A673 (cell line): ENCODE measurements at regions not wholly inside any gene's neighbourhood (a gene's known extent, or its start where the extent isn't known, plus 50 kb on each side); places are given as distances from the start of the nearest gene placed in this dataset.

ENCODE experiments used
- BruUV-seq: library from RNA; stranded (reverse); fragments of 400-500 nt; replicated peaks from 2 replicates; lab custom pipeline; 2021; lab: Mats Ljungman, UMichigan
- CTCF ChIA-PET: fragments of 300-600 bp; sonication (Branson Sonifier 250); formaldehyde crosslinking; loops from one replicate; lab custom pipeline; 2022; ENCODE audit warnings: antibody characterized with exemption; lab: Charles Lee
- POLR2A ChIA-PET: fragments of 300-600 bp; sonication (Branson Sonifier 250); formaldehyde crosslinking; loops from one replicate; lab custom pipeline; 2022; ENCODE audit warnings: antibody characterized with exemption; ENCODE audit not compliant: low non-redundant PET; lab: Charles Lee
- DNase-seq: peaks from one replicate; pipeline ENCODE4 v3.0.0-alpha.2; 2015; ENCODE audit warnings: low spot score
- H3K27ac ChIP-seq: fragments of 200-600 bp; sonication (generic); 2 replicates; pipeline ENCODE4 v1.5.1; 2016; ENCODE audit warnings: mixed run types, low read depth, mild to moderate bottlenecking, mixed read lengths, antibody characterized with exemption, low read length; ENCODE audit not compliant: poor library complexity, severe bottlenecking
- H3K27me3 ChIP-seq: fragments of 200-600 bp; sonication (generic); replicated peaks from 2 replicates; pipeline ENCODE4 v1.6.1; 2017; ENCODE audit warnings: mixed run types, low read depth, mild to moderate bottlenecking, mixed read lengths, antibody characterized with exemption, low read length; ENCODE audit not compliant: insufficient read depth, poor library complexity
- H3K36me3 ChIP-seq: fragments of 200-600 bp; sonication (generic); 2 replicates; pipeline ENCODE4 v1.6.1; 2016; ENCODE audit warnings: mixed run types, mild to moderate bottlenecking, mixed read lengths, antibody characterized with exemption, low read length; ENCODE audit not compliant: insufficient read depth, poor library complexity, severe bottlenecking
- H3K4me1 ChIP-seq: fragments of 200-600 bp; sonication (generic); 2 replicates; pipeline ENCODE4 v1.6.1; 2017; ENCODE audit warnings: mixed run types, mild to moderate bottlenecking, mixed read lengths, antibody characterized with exemption, low read length; ENCODE audit not compliant: insufficient read depth, poor library complexity, severe bottlenecking
- H3K4me3 ChIP-seq: fragments of 200-600 bp; sonication (generic); 2 replicates; pipeline ENCODE4 v1.5.1; 2016; ENCODE audit warnings: low read depth, mixed run types, mild to moderate bottlenecking, mixed read lengths, low read length; ENCODE audit not compliant: poor library complexity, severe bottlenecking
- H3K9me3 ChIP-seq: fragments of 200-600 bp; sonication (generic); 2 replicates; pipeline ENCODE4 v1.6.1; 2016; ENCODE audit warnings: mixed run types, low read depth, mild to moderate bottlenecking, mixed read lengths, antibody characterized with exemption, low read length; ENCODE audit not compliant: poor library complexity, severe bottlenecking
- CTCF ChIP-seq: fragments of 300-800, 200-600 bp; sonication (generic); conservative IDR thresholded peaks from 2 replicates; pipeline ENCODE4 v1.5.1; 2017; ENCODE audit warnings: low read depth, mild to moderate bottlenecking, antibody characterized with exemption, low read length, moderate library complexity, mixed read lengths
- EZH2 ChIP-seq: fragments of 200-600 bp; sonication (generic); IDR thresholded peaks from 2 replicates; pipeline ENCODE4 v1.6.1; 2017; ENCODE audit warnings: borderline replicate concordance, low read depth, mild to moderate bottlenecking, mixed read lengths, antibody characterized with exemption, low read length; ENCODE audit not compliant: poor library complexity, severe bottlenecking
- intact Hi-C: fragments of 100-400 bp; cut with micrococcal nuclease; formaldehyde crosslinking; loops from one replicate; pipeline ENCODE4 v1.10.0; 2022; ENCODE audit not compliant: unreplicated experiment

- no TSS peak for BruUV-seq
- TF ChIP-seq EZH2, result no peak
- no peak for TF ChIP-seq CTCF
- Histone ChIP-seq H3K36me3 (no peaks in the 10 kb centered on the region), H3K27me3 (no peaks in the 10 kb centered on the region), H3K27ac (peak overlapping the region; percentile 2), H3K4me1 (peaks cover 12% of the 10 kb centered on the region), H3K9me3 (no peaks in the 10 kb centered on the region), H3K4me3 (no peak overlapping the region)
- POLR2A ChIA-PET, result no interaction called here
- intact Hi-C loops, result no loop called here
- DNase-seq, result peak; percentile 70
- CTCF ChIA-PET, result no interaction called here
Observed at GRCh38 chr2:204187229-204188083, 250.9 kb downstream of the ICOS start.

- intact Hi-C loops, result no loop called here
- POLR2A ChIA-PET, result no interaction called here
- no peaks in the 10 kb centered on the region for H3K9me3 ChIP-seq
- DNase-seq, result no peak
- no peak for TF ChIP-seq CTCF
- H3K36me3 ChIP-seq, result no peaks in the 10 kb centered on the region
- no peak overlapping the region for H3K4me3 ChIP-seq
- H3K27ac ChIP-seq, result no peak overlapping the region
- H3K4me1 ChIP-seq, result peaks cover 12% of the 10 kb centered on the region
- CTCF ChIA-PET, result no interaction called here
- H3K27me3 ChIP-seq, result no peaks in the 10 kb centered on the region
- no TSS peak for BruUV-seq
Observed at GRCh38 chr2:204191574-204191973, 255.0 kb downstream of the ICOS start.

GRCh38 chr2:204195498-204195897, 258.9 kb downstream of the ICOS start:
- H3K36me3 ChIP-seq, result no peaks in the 10 kb centered on the region
- H3K27me3 ChIP-seq, result no peaks in the 10 kb centered on the region
- BruUV-seq, result no TSS peak
- TF ChIP-seq CTCF (no peak), EZH2 (no peak)
- no peak overlapping the region for H3K27ac ChIP-seq
- H3K4me3 ChIP-seq, result no peak overlapping the region
- ChIA-PET POLR2A (no interaction called here), CTCF (no interaction called here)
- H3K4me1 ChIP-seq, result no peaks in the 10 kb centered on the region
- no peak for DNase-seq
- intact Hi-C loops, result no loop called here
- no peaks in the 10 kb centered on the region for H3K9me3 ChIP-seq
